ENCODE measurements at regions not wholly inside any gene's neighbourhood (a gene's known extent, or its start where the extent isn't known, plus 50 kb on each side); places are given as distances from the start of the nearest gene placed in this dataset.

DNA sequence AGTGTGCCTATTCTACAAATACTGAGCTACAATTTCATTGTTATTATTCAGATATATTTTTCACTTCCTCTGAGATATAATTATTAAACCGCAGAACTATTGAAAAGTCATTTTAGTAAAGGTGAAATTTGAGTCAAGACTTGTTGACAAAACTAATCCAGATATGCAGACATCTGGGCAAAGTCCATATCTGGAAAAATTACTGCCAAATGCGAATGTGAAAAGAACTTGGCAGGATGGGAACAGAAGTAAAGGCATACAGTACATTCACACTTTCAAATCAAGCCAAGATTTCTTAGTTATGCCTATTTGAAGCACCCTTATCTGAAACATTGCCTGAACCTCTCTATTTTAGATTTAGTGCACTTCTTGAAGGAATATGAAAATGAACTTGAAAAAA lies 923.6 kb downstream of the CCDC85A start:
- peaks cover 0 to 6% of the 10 kb centered on the region in 2 donors for H3K9me3 ChIP-seq (ENCODE audit: control insufficient read depth in 2 of 2, low read length in 2 of 2)
- no peaks in the 10 kb centered on the region for H3K36me3 ChIP-seq (ENCODE audit: control insufficient read depth in 2 of 2, insufficient read depth in 2 of 2, low read length in 2 of 2)
- no peak overlapping the region for H3K27ac ChIP-seq (ENCODE audit: low read length)
- H3K4me3 ChIP-seq (ENCODE audit: low read length in 2 of 2), result no peak overlapping the region
- no peaks in the 10 kb centered on the region for H3K27me3 ChIP-seq (ENCODE audit: control insufficient read depth in 1 of 2, insufficient read depth in 2 of 2, low read length in 2 of 2)
- H3K9ac ChIP-seq (ENCODE audit: low read length in 2 of 2), result no peak overlapping the region
- no peaks in the 10 kb centered on the region for H3K4me1 ChIP-seq (ENCODE audit: control insufficient read depth, insufficient read depth, low read length)

DNA sequence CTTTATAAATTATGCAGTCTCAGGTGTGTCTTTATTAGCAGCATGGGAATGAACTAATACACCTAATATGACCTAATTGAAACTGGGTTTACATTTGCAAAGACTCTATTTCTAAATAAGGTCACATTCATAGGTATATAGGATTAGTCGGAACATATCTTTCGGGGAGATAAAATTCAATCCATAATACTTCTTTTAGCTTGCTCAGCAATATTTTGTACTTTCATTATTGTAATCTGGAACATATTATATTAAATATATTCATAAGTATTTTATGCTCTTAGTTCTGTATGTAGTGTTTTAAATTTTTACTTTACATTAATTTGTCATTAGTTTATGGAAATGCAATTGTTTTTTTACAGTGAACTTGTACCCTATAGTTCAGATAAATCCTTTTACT lies 927.7 kb downstream of the CCDC85A start:
- Histone ChIP-seq H3K27ac (ENCODE audit: low read length) (no peak overlapping the region), H3K9ac (ENCODE audit: low read length in 2 of 2) (no peak overlapping the region), H3K36me3 (ENCODE audit: control insufficient read depth in 2 of 2, insufficient read depth in 2 of 2, low read length in 2 of 2) (no peaks in the 10 kb centered on the region), H3K4me1 (ENCODE audit: control insufficient read depth, insufficient read depth, low read length) (no peaks in the 10 kb centered on the region), H3K4me3 (ENCODE audit: low read length in 2 of 2) (no peak overlapping the region), H3K9me3 (ENCODE audit: control insufficient read depth in 2 of 2, low read length in 2 of 2) (peaks cover 0 to 6% of the 10 kb centered on the region in 2 donors), H3K27me3 (ENCODE audit: control insufficient read depth in 1 of 2, insufficient read depth in 2 of 2, low read length in 2 of 2) (no peaks in the 10 kb centered on the region)

DNA sequence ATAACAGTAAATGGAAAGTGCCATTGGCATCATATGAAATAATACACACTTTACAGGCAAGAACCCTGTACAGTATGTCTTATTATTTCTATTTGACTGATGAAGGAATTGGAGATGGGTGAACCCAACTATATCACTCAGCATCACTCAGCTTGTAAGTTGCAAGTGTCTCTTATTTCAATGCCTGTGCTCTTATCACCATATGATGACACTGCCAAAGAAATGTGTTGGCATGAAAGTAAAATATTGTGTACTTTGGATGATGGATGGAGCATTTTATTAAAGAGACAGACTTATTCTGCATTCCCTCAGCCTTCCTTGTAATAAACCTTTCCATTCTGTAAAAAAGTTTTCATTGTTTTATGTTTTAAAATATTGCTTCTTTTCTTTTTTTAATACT lies 927.5 kb upstream of the VRK2 start:
- no peaks in the 10 kb centered on the region for H3K27me3 ChIP-seq (ENCODE audit: control insufficient read depth in 1 of 2, insufficient read depth in 2 of 2, low read length in 2 of 2)
- no peaks in the 10 kb centered on the region for H3K36me3 ChIP-seq (ENCODE audit: control insufficient read depth in 2 of 2, insufficient read depth in 2 of 2, low read length in 2 of 2)
- H3K9me3 ChIP-seq (ENCODE audit: control insufficient read depth in 2 of 2, low read length in 2 of 2), result no peaks in the 10 kb centered on the region
- no peak overlapping the region for H3K27ac ChIP-seq (ENCODE audit: low read length)
- H3K4me1 ChIP-seq (ENCODE audit: control insufficient read depth, insufficient read depth, low read length), result no peaks in the 10 kb centered on the region
- H3K9ac ChIP-seq (ENCODE audit: low read length in 2 of 2), result no peak overlapping the region
- no peak overlapping the region for H3K4me3 ChIP-seq (ENCODE audit: low read length in 2 of 2)

DNA sequence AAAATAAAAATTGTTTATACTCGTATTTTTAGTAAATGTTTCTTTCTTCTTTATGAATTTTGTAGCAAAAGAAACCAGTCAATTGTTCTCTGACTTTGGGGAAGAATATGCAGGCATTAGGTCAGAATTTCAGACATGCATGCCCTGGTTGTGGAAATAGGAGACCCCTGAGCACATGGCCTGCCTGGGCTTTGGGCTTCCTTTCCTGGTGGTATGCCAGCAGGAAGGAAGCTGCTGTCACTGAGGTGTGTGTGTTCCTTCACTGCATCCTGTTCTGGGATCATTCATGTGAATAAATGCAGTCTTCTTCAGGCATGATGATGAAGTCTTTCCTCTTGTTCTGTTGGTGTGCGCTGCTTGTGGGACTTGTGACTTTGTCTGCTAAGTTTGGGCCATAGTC lies 920.2 kb upstream of the VRK2 start:
- Histone ChIP-seq H3K9ac (ENCODE audit: low read length in 2 of 2) (no peak overlapping the region), H3K36me3 (ENCODE audit: control insufficient read depth in 2 of 2, insufficient read depth in 2 of 2, low read length in 2 of 2) (no peaks in the 10 kb centered on the region), H3K9me3 (ENCODE audit: control insufficient read depth in 2 of 2, low read length in 2 of 2) (no peaks in the 10 kb centered on the region), H3K27ac (ENCODE audit: low read length) (no peak overlapping the region), H3K27me3 (ENCODE audit: control insufficient read depth in 1 of 2, insufficient read depth in 2 of 2, low read length in 2 of 2) (no peaks in the 10 kb centered on the region), H3K4me3 (ENCODE audit: low read length in 2 of 2) (no peak overlapping the region), H3K4me1 (ENCODE audit: control insufficient read depth, insufficient read depth, low read length) (no peaks in the 10 kb centered on the region)

DNA sequence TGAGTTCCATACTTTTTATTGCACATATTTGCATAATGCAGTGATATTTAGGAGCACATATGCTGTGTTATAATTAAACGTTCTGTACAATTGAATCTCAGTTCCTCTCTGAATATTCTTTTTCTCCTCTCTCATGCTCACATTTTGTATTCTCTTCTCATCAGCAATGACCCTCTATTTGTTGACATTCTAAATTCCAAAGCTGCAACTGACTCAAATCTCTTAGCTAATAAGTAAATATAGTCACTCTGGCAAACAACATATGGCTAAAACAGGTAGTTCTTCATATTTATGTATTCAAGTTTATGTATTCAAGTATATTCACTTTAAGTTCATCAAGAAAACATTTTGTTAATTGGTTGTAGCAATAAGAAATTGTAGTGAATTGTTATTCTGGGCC lies 907.4 kb upstream of the VRK2 start:
- no peak overlapping the region for H3K9ac ChIP-seq (ENCODE audit: low read length in 2 of 2)
- no peaks in the 10 kb centered on the region for H3K36me3 ChIP-seq (ENCODE audit: control insufficient read depth in 2 of 2, insufficient read depth in 2 of 2, low read length in 2 of 2)
- no peaks in the 10 kb centered on the region for H3K4me1 ChIP-seq (ENCODE audit: control insufficient read depth, insufficient read depth, low read length)
- no peaks in the 10 kb centered on the region for H3K27me3 ChIP-seq (ENCODE audit: control insufficient read depth in 1 of 2, insufficient read depth in 2 of 2, low read length in 2 of 2)
- no peak overlapping the region for H3K27ac ChIP-seq (ENCODE audit: low read length)
- H3K9me3 ChIP-seq (ENCODE audit: control insufficient read depth in 2 of 2, low read length in 2 of 2), result no peaks in the 10 kb centered on the region
- no peak overlapping the region for H3K4me3 ChIP-seq (ENCODE audit: low read length in 2 of 2)

DNA sequence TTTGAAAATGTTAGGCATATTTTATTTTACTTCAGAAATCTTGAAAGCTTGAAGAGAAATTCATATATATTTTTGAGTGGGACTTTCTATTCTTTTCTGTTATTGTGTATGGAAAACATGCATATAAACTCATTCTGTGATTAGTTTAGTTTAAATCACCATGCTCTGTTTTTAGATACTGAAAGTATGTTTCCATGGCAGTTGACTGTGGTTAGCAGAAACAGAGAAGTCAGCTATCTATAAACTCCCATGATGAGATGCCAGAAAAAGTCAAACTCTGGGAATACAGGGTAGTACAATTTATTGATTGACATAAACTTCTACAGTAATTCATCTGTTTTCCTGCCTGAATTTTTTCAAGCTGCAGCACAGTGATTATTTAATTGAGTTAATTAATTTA lies 905.3 kb upstream of the VRK2 start:
- Histone ChIP-seq H3K36me3 (ENCODE audit: control insufficient read depth in 2 of 2, insufficient read depth in 2 of 2, low read length in 2 of 2) (no peaks in the 10 kb centered on the region), H3K4me3 (ENCODE audit: low read length in 2 of 2) (no peak overlapping the region), H3K27me3 (ENCODE audit: control insufficient read depth in 1 of 2, insufficient read depth in 2 of 2, low read length in 2 of 2) (no peaks in the 10 kb centered on the region), H3K9me3 (ENCODE audit: control insufficient read depth in 2 of 2, low read length in 2 of 2) (no peaks in the 10 kb centered on the region), H3K4me1 (ENCODE audit: control insufficient read depth, insufficient read depth, low read length) (no peaks in the 10 kb centered on the region), H3K27ac (ENCODE audit: low read length) (no peak overlapping the region), H3K9ac (ENCODE audit: low read length in 2 of 2) (no peak overlapping the region)

DNA sequence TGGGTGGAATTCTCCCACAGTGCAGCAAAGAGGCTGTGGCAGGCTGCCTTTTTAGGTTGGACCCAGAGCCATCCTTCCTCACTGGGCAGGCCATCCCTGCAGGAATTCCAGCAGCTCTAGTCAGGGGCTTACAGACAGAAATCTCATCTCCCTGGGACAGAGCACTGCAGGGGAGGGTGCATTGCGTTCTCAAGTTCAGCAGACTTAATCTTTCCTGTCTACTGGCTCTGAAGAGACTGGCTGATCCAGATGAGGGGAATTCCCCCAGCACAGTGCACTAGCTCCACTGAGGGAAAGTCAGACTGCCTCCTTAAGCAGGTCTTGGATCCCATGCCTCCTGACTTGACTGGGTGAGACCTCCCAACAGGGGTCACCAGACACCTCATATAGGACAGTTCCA lies 899.7 kb upstream of the VRK2 start:
- H3K27me3 ChIP-seq (ENCODE audit: control insufficient read depth in 1 of 2, insufficient read depth in 2 of 2, low read length in 2 of 2), result no peaks in the 10 kb centered on the region
- no peaks in the 10 kb centered on the region for H3K9me3 ChIP-seq (ENCODE audit: control insufficient read depth in 2 of 2, low read length in 2 of 2)
- H3K4me1 ChIP-seq (ENCODE audit: control insufficient read depth, insufficient read depth, low read length), result no peaks in the 10 kb centered on the region
- no peak overlapping the region for H3K27ac ChIP-seq (ENCODE audit: low read length)
- no peak overlapping the region for H3K9ac ChIP-seq (ENCODE audit: low read length in 2 of 2)
- H3K36me3 ChIP-seq (ENCODE audit: control insufficient read depth in 2 of 2, insufficient read depth in 2 of 2, low read length in 2 of 2), result no peaks in the 10 kb centered on the region
- H3K4me3 ChIP-seq (ENCODE audit: low read length in 2 of 2), result no peak overlapping the region

DNA sequence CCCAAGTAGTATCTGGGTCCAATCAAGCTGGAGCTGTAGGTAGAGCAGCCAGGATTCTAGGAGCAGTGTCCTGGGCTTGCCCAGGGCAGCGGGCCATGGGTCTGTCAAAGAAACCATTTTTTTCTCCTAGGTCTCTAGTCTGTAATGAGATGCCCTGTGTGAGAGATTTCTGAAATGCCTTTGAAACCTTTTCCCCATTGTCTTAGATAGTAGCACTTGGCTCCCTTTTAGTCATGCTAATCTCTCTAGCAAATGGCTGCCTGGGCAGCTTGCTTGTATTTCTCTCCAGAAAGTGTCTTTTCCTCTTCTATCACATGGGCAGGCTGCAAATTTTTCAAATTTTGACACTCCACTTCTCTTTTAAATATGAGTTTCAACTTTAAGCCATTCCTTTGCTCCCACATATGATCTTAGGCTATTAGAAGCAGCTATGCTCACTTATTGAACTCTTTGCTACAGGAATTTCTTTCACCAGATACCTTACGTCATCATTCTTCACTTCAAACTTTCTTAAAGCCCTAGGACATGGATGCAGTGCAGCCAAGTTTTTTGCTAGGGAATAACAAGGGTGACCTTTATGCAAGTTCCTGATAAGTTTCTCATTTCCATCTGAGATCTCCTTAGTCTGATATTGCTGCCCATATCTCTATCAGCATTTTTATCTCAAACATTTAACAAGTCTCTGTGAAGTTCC lies 890.2 kb upstream of the VRK2 start:
- Histone ChIP-seq H3K9ac (ENCODE audit: low read length in 2 of 2) (no peak overlapping the region), H3K4me3 (ENCODE audit: low read length in 2 of 2) (no peak overlapping the region), H3K4me1 (ENCODE audit: control insufficient read depth, insufficient read depth, low read length) (no peaks in the 10 kb centered on the region), H3K9me3 (ENCODE audit: control insufficient read depth in 2 of 2, low read length in 2 of 2) (peaks cover 0 to 6% of the 10 kb centered on the region in 2 donors), H3K27me3 (ENCODE audit: control insufficient read depth in 1 of 2, insufficient read depth in 2 of 2, low read length in 2 of 2) (no peaks in the 10 kb centered on the region), H3K36me3 (ENCODE audit: control insufficient read depth in 2 of 2, insufficient read depth in 2 of 2, low read length in 2 of 2) (no peaks in the 10 kb centered on the region), H3K27ac (ENCODE audit: low read length) (no peak overlapping the region)

DNA sequence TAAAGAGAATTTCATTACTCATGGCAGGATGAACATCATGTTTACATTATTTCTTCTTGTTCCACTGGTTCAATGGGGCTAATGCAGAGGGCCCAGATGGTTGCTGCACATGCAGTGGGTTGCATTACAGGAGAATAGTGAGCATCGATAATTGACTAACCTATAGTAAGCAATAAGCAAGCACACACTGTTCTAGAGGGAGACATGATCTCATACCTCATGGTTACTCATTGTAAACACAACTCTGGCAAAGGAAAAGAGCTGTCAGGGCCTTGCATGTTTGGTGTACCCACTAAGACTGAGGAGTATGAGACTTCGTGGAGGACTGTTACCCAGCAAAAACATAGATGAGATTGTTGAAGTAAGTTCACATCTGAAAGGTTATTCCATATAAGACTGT lies 885.6 kb upstream of the VRK2 start:
- H3K27ac ChIP-seq (ENCODE audit: low read length), result no peak overlapping the region
- peaks cover 0 to 2% of the 10 kb centered on the region in 2 donors for H3K9me3 ChIP-seq (ENCODE audit: control insufficient read depth in 2 of 2, low read length in 2 of 2)
- H3K36me3 ChIP-seq (ENCODE audit: control insufficient read depth in 2 of 2, insufficient read depth in 2 of 2, low read length in 2 of 2), result no peaks in the 10 kb centered on the region
- no peaks in the 10 kb centered on the region for H3K4me1 ChIP-seq (ENCODE audit: control insufficient read depth, insufficient read depth, low read length)
- no peaks in the 10 kb centered on the region for H3K27me3 ChIP-seq (ENCODE audit: control insufficient read depth in 1 of 2, insufficient read depth in 2 of 2, low read length in 2 of 2)
- H3K4me3 ChIP-seq (ENCODE audit: low read length in 2 of 2), result no peak overlapping the region
- H3K9ac ChIP-seq (ENCODE audit: low read length in 2 of 2), result no peak overlapping the region

DNA sequence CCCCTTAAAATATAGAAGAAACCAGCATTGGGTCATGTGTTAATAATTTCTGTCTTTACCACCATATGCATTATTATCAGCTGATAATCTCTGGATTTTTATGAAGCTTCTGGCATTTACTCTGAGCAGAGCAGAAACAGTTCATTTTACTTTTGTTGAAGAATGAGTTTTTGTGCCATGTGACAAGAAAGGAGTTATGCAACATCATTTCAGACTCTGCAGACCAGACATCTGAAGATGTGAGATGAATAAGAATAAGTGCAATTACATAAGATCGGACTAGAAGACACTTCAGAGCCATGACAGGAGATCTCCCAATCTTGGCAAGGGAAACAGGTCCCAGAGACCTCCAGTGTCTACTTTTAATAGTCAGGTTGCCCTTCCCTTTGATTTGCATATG lies 869.4 kb upstream of the VRK2 start:
- H3K9ac ChIP-seq (ENCODE audit: low read length in 2 of 2), result no peak overlapping the region
- H3K4me1 ChIP-seq (ENCODE audit: control insufficient read depth, insufficient read depth, low read length), result no peaks in the 10 kb centered on the region

DNA sequence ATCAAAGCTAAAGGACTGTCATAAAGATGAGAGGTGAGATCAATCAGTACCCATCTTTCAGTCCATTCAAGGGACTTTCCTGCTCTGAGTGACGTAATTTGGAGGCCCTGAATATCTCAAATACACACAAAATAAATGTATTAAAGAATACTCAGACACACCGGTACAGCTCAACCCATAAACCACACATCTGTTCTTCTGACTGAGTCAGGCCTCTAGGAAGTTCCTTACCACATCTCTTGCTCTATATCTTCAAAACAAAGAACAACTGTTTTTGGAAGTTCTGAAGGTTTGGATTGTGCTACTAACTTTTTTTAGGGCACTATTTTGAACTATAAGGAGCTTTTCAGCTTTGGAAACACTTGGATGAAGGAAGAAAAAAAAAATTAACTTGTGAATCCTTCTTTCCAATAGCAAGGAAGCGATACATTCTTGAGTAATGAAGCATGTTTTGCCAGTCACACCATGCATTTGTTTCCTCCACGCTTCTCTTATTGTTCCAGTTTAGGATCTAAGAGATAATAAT lies 866.5 kb upstream of the VRK2 start:
- Histone ChIP-seq H3K36me3 (ENCODE audit: control insufficient read depth in 2 of 2, insufficient read depth in 2 of 2, low read length in 2 of 2) (no peaks in the 10 kb centered on the region), H3K4me1 (ENCODE audit: control insufficient read depth, insufficient read depth, low read length) (no peaks in the 10 kb centered on the region), H3K9ac (ENCODE audit: low read length in 2 of 2) (no peak overlapping the region), H3K27ac (ENCODE audit: low read length) (no peak overlapping the region), H3K27me3 (ENCODE audit: control insufficient read depth in 1 of 2, insufficient read depth in 2 of 2, low read length in 2 of 2) (no peaks in the 10 kb centered on the region), H3K9me3 (ENCODE audit: control insufficient read depth in 2 of 2, low read length in 2 of 2) (no peaks in the 10 kb centered on the region), H3K4me3 (ENCODE audit: low read length in 2 of 2) (no peak overlapping the region)

More for the DNA sequence above, 869.4 kb upstream of the VRK2 start:
- H3K4me3 ChIP-seq (ENCODE audit: low read length in 2 of 2), result no peak overlapping the region
- H3K36me3 ChIP-seq (ENCODE audit: control insufficient read depth in 2 of 2, insufficient read depth in 2 of 2, low read length in 2 of 2), result no peaks in the 10 kb centered on the region
- no peaks in the 10 kb centered on the region for H3K9me3 ChIP-seq (ENCODE audit: control insufficient read depth in 2 of 2, low read length in 2 of 2)
- H3K27ac ChIP-seq (ENCODE audit: low read length), result no peak overlapping the region
- no peaks in the 10 kb centered on the region for H3K27me3 ChIP-seq (ENCODE audit: control insufficient read depth in 1 of 2, insufficient read depth in 2 of 2, low read length in 2 of 2)

All from stomach smooth muscle (tissue), 2 donors.